ENCODE measurements at regions not wholly inside any gene's neighbourhood (a gene's known extent, or its start where the extent isn't known, plus 50 kb on each side); places are given as distances from the start of the nearest gene placed in this dataset.

GRCh38 chr9:126219648-126220063, 107.0 kb upstream of the MVB12B start (continued):
- TF ChIP-seq, protein P1, sequence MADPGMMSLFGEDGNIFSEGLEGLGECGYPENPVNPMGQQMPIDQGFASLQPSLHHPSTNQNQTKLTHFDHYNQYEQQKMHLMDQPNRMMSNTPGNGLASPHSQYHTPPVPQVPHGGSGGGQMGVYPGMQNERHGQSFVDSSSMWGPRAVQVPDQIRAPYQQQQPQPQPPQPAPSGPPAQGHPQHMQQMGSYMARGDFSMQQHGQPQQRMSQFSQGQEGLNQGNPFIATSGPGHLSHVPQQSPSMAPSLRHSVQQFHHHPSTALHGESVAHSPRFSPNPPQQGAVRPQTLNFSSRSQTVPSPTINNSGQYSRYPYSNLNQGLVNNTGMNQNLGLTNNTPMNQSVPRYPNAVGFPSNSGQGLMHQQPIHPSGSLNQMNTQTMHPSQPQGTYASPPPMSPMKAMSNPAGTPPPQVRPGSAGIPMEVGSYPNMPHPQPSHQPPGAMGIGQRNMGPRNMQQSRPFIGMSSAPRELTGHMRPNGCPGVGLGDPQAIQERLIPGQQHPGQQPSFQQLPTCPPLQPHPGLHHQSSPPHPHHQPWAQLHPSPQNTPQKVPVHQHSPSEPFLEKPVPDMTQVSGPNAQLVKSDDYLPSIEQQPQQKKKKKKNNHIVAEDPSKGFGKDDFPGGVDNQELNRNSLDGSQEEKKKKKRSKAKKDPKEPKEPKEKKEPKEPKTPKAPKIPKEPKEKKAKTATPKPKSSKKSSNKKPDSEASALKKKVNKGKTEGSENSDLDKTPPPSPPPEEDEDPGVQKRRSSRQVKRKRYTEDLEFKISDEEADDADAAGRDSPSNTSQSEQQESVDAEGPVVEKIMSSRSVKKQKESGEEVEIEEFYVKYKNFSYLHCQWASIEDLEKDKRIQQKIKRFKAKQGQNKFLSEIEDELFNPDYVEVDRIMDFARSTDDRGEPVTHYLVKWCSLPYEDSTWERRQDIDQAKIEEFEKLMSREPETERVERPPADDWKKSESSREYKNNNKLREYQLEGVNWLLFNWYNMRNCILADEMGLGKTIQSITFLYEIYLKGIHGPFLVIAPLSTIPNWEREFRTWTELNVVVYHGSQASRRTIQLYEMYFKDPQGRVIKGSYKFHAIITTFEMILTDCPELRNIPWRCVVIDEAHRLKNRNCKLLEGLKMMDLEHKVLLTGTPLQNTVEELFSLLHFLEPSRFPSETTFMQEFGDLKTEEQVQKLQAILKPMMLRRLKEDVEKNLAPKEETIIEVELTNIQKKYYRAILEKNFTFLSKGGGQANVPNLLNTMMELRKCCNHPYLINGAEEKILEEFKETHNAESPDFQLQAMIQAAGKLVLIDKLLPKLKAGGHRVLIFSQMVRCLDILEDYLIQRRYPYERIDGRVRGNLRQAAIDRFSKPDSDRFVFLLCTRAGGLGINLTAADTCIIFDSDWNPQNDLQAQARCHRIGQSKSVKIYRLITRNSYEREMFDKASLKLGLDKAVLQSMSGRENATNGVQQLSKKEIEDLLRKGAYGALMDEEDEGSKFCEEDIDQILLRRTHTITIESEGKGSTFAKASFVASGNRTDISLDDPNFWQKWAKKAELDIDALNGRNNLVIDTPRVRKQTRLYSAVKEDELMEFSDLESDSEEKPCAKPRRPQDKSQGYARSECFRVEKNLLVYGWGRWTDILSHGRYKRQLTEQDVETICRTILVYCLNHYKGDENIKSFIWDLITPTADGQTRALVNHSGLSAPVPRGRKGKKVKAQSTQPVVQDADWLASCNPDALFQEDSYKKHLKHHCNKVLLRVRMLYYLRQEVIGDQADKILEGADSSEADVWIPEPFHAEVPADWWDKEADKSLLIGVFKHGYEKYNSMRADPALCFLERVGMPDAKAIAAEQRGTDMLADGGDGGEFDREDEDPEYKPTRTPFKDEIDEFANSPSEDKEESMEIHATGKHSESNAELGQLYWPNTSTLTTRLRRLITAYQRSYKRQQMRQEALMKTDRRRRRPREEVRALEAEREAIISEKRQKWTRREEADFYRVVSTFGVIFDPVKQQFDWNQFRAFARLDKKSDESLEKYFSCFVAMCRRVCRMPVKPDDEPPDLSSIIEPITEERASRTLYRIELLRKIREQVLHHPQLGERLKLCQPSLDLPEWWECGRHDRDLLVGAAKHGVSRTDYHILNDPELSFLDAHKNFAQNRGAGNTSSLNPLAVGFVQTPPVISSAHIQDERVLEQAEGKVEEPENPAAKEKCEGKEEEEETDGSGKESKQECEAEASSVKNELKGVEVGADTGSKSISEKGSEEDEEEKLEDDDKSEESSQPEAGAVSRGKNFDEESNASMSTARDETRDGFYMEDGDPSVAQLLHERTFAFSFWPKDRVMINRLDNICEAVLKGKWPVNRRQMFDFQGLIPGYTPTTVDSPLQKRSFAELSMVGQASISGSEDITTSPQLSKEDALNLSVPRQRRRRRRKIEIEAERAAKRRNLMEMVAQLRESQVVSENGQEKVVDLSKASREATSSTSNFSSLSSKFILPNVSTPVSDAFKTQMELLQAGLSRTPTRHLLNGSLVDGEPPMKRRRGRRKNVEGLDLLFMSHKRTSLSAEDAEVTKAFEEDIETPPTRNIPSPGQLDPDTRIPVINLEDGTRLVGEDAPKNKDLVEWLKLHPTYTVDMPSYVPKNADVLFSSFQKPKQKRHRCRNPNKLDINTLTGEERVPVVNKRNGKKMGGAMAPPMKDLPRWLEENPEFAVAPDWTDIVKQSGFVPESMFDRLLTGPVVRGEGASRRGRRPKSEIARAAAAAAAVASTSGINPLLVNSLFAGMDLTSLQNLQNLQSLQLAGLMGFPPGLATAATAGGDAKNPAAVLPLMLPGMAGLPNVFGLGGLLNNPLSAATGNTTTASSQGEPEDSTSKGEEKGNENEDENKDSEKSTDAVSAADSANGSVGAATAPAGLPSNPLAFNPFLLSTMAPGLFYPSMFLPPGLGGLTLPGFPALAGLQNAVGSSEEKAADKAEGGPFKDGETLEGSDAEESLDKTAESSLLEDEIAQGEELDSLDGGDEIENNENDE (IDR thresholded peaks at IDR 0.05; ENCODE audit: insufficient replicate concordance, low read length) = no peak
- TF ChIP-seq YY1 (IDR thresholded peaks at IDR 0.05; ENCODE audit: low read depth, low read length) (no peak), RAD21 (IDR thresholded peaks at IDR 0.05 in 1 of 2, conservative IDR thresholded peaks at IDR 0.05 in 1 of 2; ENCODE audit: low read depth in 2 of 2, low read length in 2 of 2) (peak; percentile 4 to 19; a peak in 2 of 4 replicates)
- TF ChIP-seq, protein P2, sequence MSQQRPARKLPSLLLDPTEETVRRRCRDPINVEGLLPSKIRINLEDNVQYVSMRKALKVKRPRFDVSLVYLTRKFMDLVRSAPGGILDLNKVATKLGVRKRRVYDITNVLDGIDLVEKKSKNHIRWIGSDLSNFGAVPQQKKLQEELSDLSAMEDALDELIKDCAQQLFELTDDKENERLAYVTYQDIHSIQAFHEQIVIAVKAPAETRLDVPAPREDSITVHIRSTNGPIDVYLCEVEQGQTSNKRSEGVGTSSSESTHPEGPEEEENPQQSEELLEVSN (IDR thresholded peaks at IDR 0.05) = no peak
